HepG2 (cell line): ENCODE measurements at regions not wholly inside any gene's neighbourhood (a gene's known extent, or its start where the extent isn't known, plus 50 kb on each side); places are given as distances from the start of the nearest gene placed in this dataset.

ENCODE experiments used
- ATAC-seq: fragments of 200-7000 bp; cut with Tn5 transposase; 3 replicates; pipeline ENCODE4 v1.9.1; 2020; ENCODE audit warnings: mild to moderate bottlenecking, moderate library complexity
- BruUV-seq: library from RNA; stranded (reverse); fragments of 400-500 nt; replicated peaks from 2 replicates; lab custom pipeline; 2021; lab: Mats Ljungman, UMichigan
- CTCF ChIA-PET: fragments of 300-600 bp; formaldehyde crosslinking; extraction: SDS; loops from one replicate; lab custom pipeline; 2021; ENCODE audit warnings: low total read pairs, inconsistent platforms, low intra/inter-chr PET ratio; lab: Yijun Ruan, JAX
- POLR2A ChIA-PET: fragments of 350-600 bp; sonication (Branson Sonifier 250); formaldehyde crosslinking; loops from one replicate; lab custom pipeline; 2020; ENCODE audit warnings: antibody characterized with exemption, inconsistent platforms; lab: Yijun Ruan, JAX
- DNase-seq: peaks from one replicate; pipeline ENCODE4 v3.0.0-alpha.2; 2015; ENCODE audit warnings: low spot score
- FAIRE-seq: peaks from 3 replicates; lab custom pipeline; 2011; peaks lifted over from hg19 to GRCh38; lab: Jason Lieb, UNC
- H2AFZ ChIP-seq: one replicate; pipeline ENCODE4 v1.6.1; 2011; ENCODE audit warnings: low read length, inconsistent platforms
- H3K27ac ChIP-seq: fragments of 300-600 bp; 3 replicates; pipeline ENCODE4 v1.8.0; 2011; ENCODE audit warnings: mixed run types, mild to moderate bottlenecking, mixed read lengths, low read length, inconsistent platforms; ENCODE audit not compliant: insufficient read depth; ENCODE audit errors: extremely low read length
- H3K27me3 ChIP-seq, 2 experiments: fragments of 200-600 bp in 1 of 2; 2 replicates in 1 of 2; 3 replicates in 1 of 2; pipeline versions ENCODE4 v1.6.0 to v1.8.0; 2011; ENCODE audit warnings: low read length in 2 of 2, mild to moderate bottlenecking in 2 of 2, moderate library complexity in 2 of 2, inconsistent platforms in 1 of 2; ENCODE audit not compliant: insufficient read depth in 2 of 2, control insufficient read depth in 1 of 2
- H3K36me3 ChIP-seq, 2 experiments: fragments of 200-600 bp in 1 of 2; replicated peaks in 1 of 2; 2 replicates in 1 of 2; 3 replicates in 1 of 2; pipeline versions ENCODE4 v1.5.1 to v1.8.0; 2011; ENCODE audit warnings: low read length in 2 of 2, inconsistent platforms in 1 of 2; ENCODE audit not compliant: insufficient read depth in 2 of 2, control insufficient read depth in 1 of 2
- H3K4me1 ChIP-seq: 2 replicates; pipeline ENCODE4 v1.5.1; 2012; ENCODE audit warnings: low read length, inconsistent platforms; ENCODE audit not compliant: insufficient read depth
- H3K4me2 ChIP-seq: 2 replicates; pipeline ENCODE4 v1.6.0; 2011; ENCODE audit warnings: low read depth, low read length, inconsistent platforms
- H3K4me3 ChIP-seq, 3 experiments: fragments of 200-600 bp in 1 of 3; sonication (generic), shearing (Covaris generic) in 1 of 3; replicated peaks in 1 of 3; 2 replicates each; pipeline ENCODE4 v1.5.1; 2011 to 2016; ENCODE audit warnings: low read length in 3 of 3, inconsistent platforms in 2 of 3, low read depth in 2 of 3, mild to moderate bottlenecking in 2 of 3, control low read depth in 1 of 3, mixed read lengths in 1 of 3; ENCODE audit not compliant: insufficient read depth in 1 of 3
- H3K79me2 ChIP-seq: one replicate; pipeline ENCODE4 v1.6.1; 2011; ENCODE audit warnings: low read length, inconsistent platforms; ENCODE audit not compliant: insufficient read depth
- H3K9ac ChIP-seq: 2 replicates; pipeline ENCODE4 v1.6.0; 2011; ENCODE audit warnings: mild to moderate bottlenecking, low read depth, low read length, inconsistent platforms; ENCODE audit not compliant: insufficient read depth
- H3K9me3 ChIP-seq: 2 replicates; pipeline ENCODE4 v1.5.1; 2012; ENCODE audit warnings: mild to moderate bottlenecking, low read length
- H4K20me1 ChIP-seq: 2 replicates; pipeline ENCODE4 v1.6.0; 2011; ENCODE audit warnings: inconsistent platforms, mild to moderate bottlenecking, low read length, moderate library complexity; ENCODE audit not compliant: insufficient read depth
- AKAP8 ChIP-seq: sonication (generic); formaldehyde crosslinking; IDR thresholded peaks from 2 replicates; pipeline ENCODE4 v1.5.1; 2020; ENCODE audit warnings: mild to moderate bottlenecking, missing genetic modification reagents
- ELF3 ChIP-seq: IDR thresholded peaks from 2 replicates; pipeline ENCODE4 v1.6.1; 2016; ENCODE audit warnings: missing genetic modification reagents, missing compliant biosample characterization
- GTF2F1 ChIP-seq: fragments of 150-350 bp; IDR thresholded peaks from 2 replicates; pipeline ENCODE4 v1.6.1; 2014; ENCODE audit warnings: low read length
- KAT7 ChIP-seq: IDR thresholded peaks from 2 replicates; pipeline ENCODE4 v1.6.1; 2018; ENCODE audit warnings: borderline replicate concordance, missing compliant biosample characterization
- KLF13 ChIP-seq: sonication (generic); formaldehyde crosslinking; IDR thresholded peaks from 2 replicates; pipeline ENCODE4 v1.4.0; 2020; ENCODE audit warnings: mild to moderate bottlenecking, missing genetic modification reagents
- NR0B2 ChIP-seq: sonication (generic); formaldehyde crosslinking; IDR thresholded peaks from 2 replicates; pipeline ENCODE4 v1.4.0; 2020; ENCODE audit warnings: mild to moderate bottlenecking, missing genetic modification reagents
- RELA ChIP-seq: sonication (generic); formaldehyde crosslinking; IDR thresholded peaks from 2 replicates; pipeline ENCODE4 v1.4.0; 2020; ENCODE audit warnings: missing genetic modification reagents
- ZNF121 ChIP-seq: sonication (generic); formaldehyde crosslinking; IDR thresholded peaks from 2 replicates; pipeline ENCODE4 v1.5.0; 2020; ENCODE audit warnings: mild to moderate bottlenecking, missing genetic modification reagents
- ZNF225 ChIP-seq: sonication (generic); formaldehyde crosslinking; IDR thresholded peaks from 2 replicates; pipeline ENCODE4 v1.4.0; 2020; ENCODE audit warnings: mild to moderate bottlenecking, missing genetic modification reagents
- ZNF275 ChIP-seq: sonication (generic); formaldehyde crosslinking; IDR thresholded peaks from 2 replicates; pipeline ENCODE4 v1.8.0; 2022; ENCODE audit warnings: missing genetic modification reagents, mild to moderate bottlenecking, inconsistent platforms, borderline replicate concordance
- ZNF326 ChIP-seq: sonication (generic); formaldehyde crosslinking; IDR thresholded peaks from 2 replicates; pipeline ENCODE4 v1.4.0; 2020; ENCODE audit warnings: missing genetic modification reagents, borderline replicate concordance
- ZNF83 ChIP-seq: sonication (generic); formaldehyde crosslinking; IDR thresholded peaks from 2 replicates; pipeline ENCODE4 v1.4.0; 2020; ENCODE audit warnings: missing genetic modification reagents, mild to moderate bottlenecking, borderline replicate concordance
- ZNF891 ChIP-seq: sonication (generic); formaldehyde crosslinking; IDR thresholded peaks from 2 replicates; pipeline ENCODE4 v1.5.0; 2020; ENCODE audit warnings: mild to moderate bottlenecking, missing genetic modification reagents
- WGBS: methylation state at CpG from one replicate; pipeline ENCODE4 v1.1.6; 2017; ENCODE audit warnings: low lambda C conversion rate; 5-methylcytosine and 5-hydroxymethylcytosine counted together
- in situ Hi-C: cut with HindIII; loops from 2 replicates; pipeline ENCODE4 v1.10.0; 2017; ENCODE audit warnings: low pct_unique_long_range_greater_than_20kb; ENCODE audit not compliant: extremely low pct_ligation_motif_present
- intact Hi-C: fragments of 100-400 bp; cut with micrococcal nuclease; formaldehyde crosslinking; loops from one replicate; pipeline ENCODE4 v1.10.0; 2022; ENCODE audit not compliant: unreplicated experiment
- TF ChIP-seq, protein P1 (sequence below): IDR thresholded peaks from 2 replicates; pipeline ENCODE4 v1.4.0; 2020; ENCODE audit warnings: mild to moderate bottlenecking, missing genetic modification reagents
- TF ChIP-seq, protein P2 (sequence below): sonication (generic); formaldehyde crosslinking; IDR thresholded peaks from 2 replicates; pipeline ENCODE4 v1.5.1; 2020; ENCODE audit warnings: missing genetic modification reagents, mild to moderate bottlenecking, borderline replicate concordance
- TF ChIP-seq, protein P3 (sequence below): sonication (generic); formaldehyde crosslinking; IDR thresholded peaks from 2 replicates; pipeline ENCODE4 v1.8.0; 2022; ENCODE audit warnings: mild to moderate bottlenecking, missing genetic modification reagents, borderline replicate concordance

GRCh38 chr18:27312153-27312552 lies 127.0 kb upstream of the CHST9 start:
- Histone ChIP-seq H3K9ac (no peak overlapping the region), H2AFZ (no peak overlapping the region), H3K36me3 (no peaks in the 10 kb centered on the region), H4K20me1 (no peaks in the 10 kb centered on the region), H3K27me3 (no peaks in the 10 kb centered on the region), H3K27ac (no peak overlapping the region), H3K4me2 (no peak overlapping the region), H3K79me2 (no peaks in the 10 kb centered on the region), H3K4me3 (no peak overlapping the region), H3K4me1 (no peaks in the 10 kb centered on the region), H3K9me3 (no peaks in the 10 kb centered on the region)
- ATAC-seq (no peak), DNase-seq (no peak), FAIRE-seq (no peak)
- ChIA-PET CTCF (no interaction called here), POLR2A (no interaction called here)
- TF ChIP-seq KLF13 (CRISPR knock-in tag) (no peak), NR0B2 (CRISPR knock-in tag) (no peak), GTF2F1 (no peak), ELF3 (CRISPR knock-in tag) (no peak), ZNF891 (CRISPR knock-in tag) (no peak), RELA (no peak), ZNF83 (CRISPR knock-in tag) (no peak), ZNF225 (CRISPR knock-in tag) (no peak), ZNF121 (CRISPR knock-in tag) (no peak), AKAP8 (no peak), KAT7 (CRISPR knock-in tag) (no peak), ZNF275 (CRISPR knock-in tag) (no peak), ZNF326 (no peak)
- TF ChIP-seq, protein P1, sequence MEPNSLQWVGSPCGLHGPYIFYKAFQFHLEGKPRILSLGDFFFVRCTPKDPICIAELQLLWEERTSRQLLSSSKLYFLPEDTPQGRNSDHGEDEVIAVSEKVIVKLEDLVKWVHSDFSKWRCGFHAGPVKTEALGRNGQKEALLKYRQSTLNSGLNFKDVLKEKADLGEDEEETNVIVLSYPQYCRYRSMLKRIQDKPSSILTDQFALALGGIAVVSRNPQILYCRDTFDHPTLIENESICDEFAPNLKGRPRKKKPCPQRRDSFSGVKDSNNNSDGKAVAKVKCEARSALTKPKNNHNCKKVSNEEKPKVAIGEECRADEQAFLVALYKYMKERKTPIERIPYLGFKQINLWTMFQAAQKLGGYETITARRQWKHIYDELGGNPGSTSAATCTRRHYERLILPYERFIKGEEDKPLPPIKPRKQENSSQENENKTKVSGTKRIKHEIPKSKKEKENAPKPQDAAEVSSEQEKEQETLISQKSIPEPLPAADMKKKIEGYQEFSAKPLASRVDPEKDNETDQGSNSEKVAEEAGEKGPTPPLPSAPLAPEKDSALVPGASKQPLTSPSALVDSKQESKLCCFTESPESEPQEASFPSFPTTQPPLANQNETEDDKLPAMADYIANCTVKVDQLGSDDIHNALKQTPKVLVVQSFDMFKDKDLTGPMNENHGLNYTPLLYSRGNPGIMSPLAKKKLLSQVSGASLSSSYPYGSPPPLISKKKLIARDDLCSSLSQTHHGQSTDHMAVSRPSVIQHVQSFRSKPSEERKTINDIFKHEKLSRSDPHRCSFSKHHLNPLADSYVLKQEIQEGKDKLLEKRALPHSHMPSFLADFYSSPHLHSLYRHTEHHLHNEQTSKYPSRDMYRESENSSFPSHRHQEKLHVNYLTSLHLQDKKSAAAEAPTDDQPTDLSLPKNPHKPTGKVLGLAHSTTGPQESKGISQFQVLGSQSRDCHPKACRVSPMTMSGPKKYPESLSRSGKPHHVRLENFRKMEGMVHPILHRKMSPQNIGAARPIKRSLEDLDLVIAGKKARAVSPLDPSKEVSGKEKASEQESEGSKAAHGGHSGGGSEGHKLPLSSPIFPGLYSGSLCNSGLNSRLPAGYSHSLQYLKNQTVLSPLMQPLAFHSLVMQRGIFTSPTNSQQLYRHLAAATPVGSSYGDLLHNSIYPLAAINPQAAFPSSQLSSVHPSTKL (CRISPR knock-in tag), result no peak
- TF ChIP-seq, protein P2, sequence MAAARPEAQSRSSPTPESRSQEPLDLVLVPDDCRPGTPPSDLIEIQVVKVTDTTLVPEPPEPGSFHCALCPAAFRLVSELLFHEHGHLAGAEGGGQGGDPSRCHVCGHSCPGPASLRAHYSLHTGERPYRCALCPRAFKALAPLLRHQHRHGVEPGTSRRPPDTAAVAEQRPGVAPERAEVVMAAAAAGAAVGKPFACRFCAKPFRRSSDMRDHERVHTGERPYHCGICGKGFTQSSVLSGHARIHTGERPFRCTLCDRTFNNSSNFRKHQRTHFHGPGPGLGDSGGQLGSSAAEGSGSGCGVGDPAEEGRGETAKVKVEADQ (CRISPR knock-in tag), result no peak
- TF ChIP-seq, protein P3, sequence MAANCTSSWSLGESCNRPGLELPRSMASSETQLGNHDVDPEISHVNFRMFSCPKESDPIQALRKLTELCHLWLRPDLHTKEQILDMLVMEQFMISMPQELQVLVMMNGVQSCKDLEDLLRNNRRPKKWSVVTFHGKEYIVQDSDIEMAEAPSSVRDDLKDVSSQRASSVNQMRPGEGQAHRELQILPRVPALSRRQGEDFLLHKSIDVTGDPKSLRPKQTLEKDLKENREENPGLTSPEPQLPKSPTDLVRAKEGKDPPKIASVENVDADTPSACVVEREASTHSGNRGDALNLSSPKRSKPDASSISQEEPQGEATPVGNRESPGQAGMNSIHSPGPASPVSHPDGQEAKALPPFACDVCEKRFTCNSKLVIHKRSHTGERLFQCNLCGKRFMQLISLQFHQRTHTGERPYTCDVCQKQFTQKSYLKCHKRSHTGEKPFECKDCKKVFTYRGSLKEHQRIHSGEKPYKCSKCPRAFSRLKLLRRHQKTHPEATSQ (CRISPR knock-in tag), result no peak
- in situ Hi-C loops, result loop anchor here (25.0 kb wide), 1 partner anchor 500 kb away; no protein-coding TSS in a partner anchor
- intact Hi-C loops, result no loop called here
- WGBS, result 17% methylated on average over 1 of the region's 1 CpG
- no TSS peak for BruUV-seq
